GM23338 (cell line): ENCODE measurements at regions not wholly inside any gene's neighbourhood (a gene's known extent, or its start where the extent isn't known, plus 50 kb on each side); places are given as distances from the start of the nearest gene placed in this dataset.

Experiments used
- ATAC-seq: fragments of 200-7000 bp; cut with Tn5 transposase; 3 replicates; pipeline ENCODE4 v1.9.1; 2020
- DNase-seq: peaks from one replicate; pipeline ENCODE4 v3.0.0-alpha.2; 2015; ENCODE audit warnings: low spot score
- H2AFZ ChIP-seq: fragments of 200-600 bp; sonication (generic); 2 replicates; pipeline ENCODE4 v1.8.0; 2016; ENCODE audit warnings: antibody characterized with exemption, mild to moderate bottlenecking, moderate library complexity
- H3F3A ChIP-seq: fragments of 200-600 bp; sonication (generic); replicated peaks from 2 replicates; pipeline ENCODE4 v1.8.0; 2017; ENCODE audit warnings: antibody characterized with exemption, mixed run types, low read depth
- H3K27ac ChIP-seq: fragments of 200-600 bp; sonication (generic); 2 replicates; pipeline ENCODE4 v1.6.1; 2016; ENCODE audit warnings: low read depth
- H3K27me3 ChIP-seq: fragments of 200-600 bp; sonication (generic); 2 replicates; pipeline ENCODE4 v1.8.0; 2016; ENCODE audit warnings: mild to moderate bottlenecking, mixed run types, moderate library complexity; ENCODE audit not compliant: insufficient read depth
- H3K36me3 ChIP-seq: fragments of 200-600 bp; sonication (generic); 2 replicates; pipeline ENCODE4 v1.8.0; 2016; ENCODE audit warnings: mild to moderate bottlenecking; ENCODE audit not compliant: insufficient read depth
- H3K4me1 ChIP-seq: fragments of 200-600 bp; sonication (generic); 2 replicates; pipeline ENCODE4 v1.8.0; 2016; ENCODE audit warnings: mild to moderate bottlenecking, moderate library complexity; ENCODE audit not compliant: insufficient read depth
- H3K4me2 ChIP-seq: fragments of 200-600 bp; sonication (generic); 2 replicates; pipeline ENCODE4 v1.7.1; 2017; ENCODE audit warnings: mixed run types
- H3K4me3 ChIP-seq: fragments of 200-600 bp; sonication (generic); 2 replicates; pipeline ENCODE4 v1.6.1; 2016; ENCODE audit warnings: mixed run types
- H3K79me2 ChIP-seq: fragments of 200-600 bp; sonication (generic); replicated peaks from 2 replicates; pipeline ENCODE4 v1.8.0; 2017; ENCODE audit warnings: mild to moderate bottlenecking; ENCODE audit not compliant: insufficient read depth
- H3K9me2 ChIP-seq: fragments of 200-600 bp; sonication (generic); 2 replicates; pipeline ENCODE4 v1.8.0; 2017; ENCODE audit not compliant: insufficient read depth
- H4K20me1 ChIP-seq: fragments of 200-600 bp; sonication (generic); replicated peaks from 2 replicates; pipeline ENCODE4 v1.8.0; 2017; ENCODE audit warnings: mild to moderate bottlenecking; ENCODE audit not compliant: insufficient read depth
- H3K27ac Mint-ChIP-seq: 2 replicates; pipeline ENCODE4 v1.8.0; 2020; ENCODE audit warnings: inconsistent platforms, mild to moderate bottlenecking, moderate library complexity, mixed read lengths
- H3K27me3 Mint-ChIP-seq: 3 replicates; pipeline ENCODE4 v1.8.0; 2022; ENCODE audit warnings: low read depth, mild to moderate bottlenecking, moderate library complexity, mixed read lengths, inconsistent platforms; ENCODE audit not compliant: insufficient read depth, poor library complexity
- H3K36me3 Mint-ChIP-seq: 3 replicates; pipeline ENCODE4 v1.8.0; 2021; ENCODE audit warnings: low read depth, mild to moderate bottlenecking, inconsistent platforms, moderate library complexity, mixed read lengths
- H3K4me1 Mint-ChIP-seq: 3 replicates; pipeline ENCODE4 v1.8.0; 2020; ENCODE audit warnings: mild to moderate bottlenecking, inconsistent platforms, mixed read lengths
- H3K4me3 Mint-ChIP-seq: 3 replicates; pipeline ENCODE4 v1.8.0; 2021; ENCODE audit warnings: moderate library complexity, mild to moderate bottlenecking, inconsistent platforms, mixed read lengths
- H3K9me3 Mint-ChIP-seq: 3 replicates; pipeline ENCODE4 v1.8.0; 2020; ENCODE audit warnings: moderate library complexity, mild to moderate bottlenecking, inconsistent platforms, mixed read lengths
- CREB1 ChIP-seq: fragments of 250-450 bp; sonication (Bioruptor Pico); IDR thresholded peaks from 2 replicates; pipeline ENCODE4 v1.5.0; 2020; ENCODE audit warnings: low read depth, mild to moderate bottlenecking, moderate library complexity
- ETS1 ChIP-seq: IDR thresholded peaks from 2 replicates; pipeline ENCODE4 v1.6.1; 2016; ENCODE audit warnings: antibody characterized with exemption
- EZH2 ChIP-seq: fragments of 200-600 bp; sonication (generic); IDR thresholded peaks from one replicate; pipeline ENCODE4 v1.8.0; 2017; ENCODE audit warnings: antibody characterized with exemption, mild to moderate bottlenecking, low read depth; ENCODE audit not compliant: unreplicated experiment
- JUNB ChIP-seq: IDR thresholded peaks from one replicate; pipeline ENCODE4 v1.6.1; 2016; ENCODE audit warnings: antibody characterized with exemption; ENCODE audit not compliant: unreplicated experiment
- POLR2AphosphoS5 ChIP-seq: IDR thresholded peaks from 2 replicates; pipeline ENCODE4 v1.6.1; 2016; ENCODE audit warnings: antibody characterized with exemption, low read depth
- REST ChIP-seq: IDR thresholded peaks from one replicate; pipeline ENCODE4 v1.6.1; 2018; ENCODE audit warnings: antibody characterized with exemption; ENCODE audit not compliant: unreplicated experiment
- STAT1 ChIP-seq: IDR thresholded peaks from one replicate; pipeline ENCODE4 v1.6.1; 2016; ENCODE audit warnings: antibody characterized with exemption; ENCODE audit not compliant: unreplicated experiment
- ZNF331 ChIP-seq: fragments of 250-450 bp; sonication (Bioruptor Pico); IDR thresholded peaks from 2 replicates; pipeline ENCODE4 v1.5.0; 2020; ENCODE audit warnings: low read depth, mild to moderate bottlenecking, moderate library complexity
- TF ChIP-seq, protein P1 (sequence below): fragments of 250-450 bp; sonication (Bioruptor Pico); IDR thresholded peaks from 2 replicates; pipeline ENCODE4 v1.5.0; 2020; ENCODE audit warnings: mild to moderate bottlenecking, moderate library complexity

- TF ChIP-seq REST: no peak
- TF ChIP-seq STAT1: no peak
- no peak for TF ChIP-seq JUNB
- TF ChIP-seq CREB1 (CRISPR knock-in tag): no peak
Measured at GRCh38 chr12:131537267-131537958, 173.5 kb upstream of the SFSWAP start (continued).

DNA sequence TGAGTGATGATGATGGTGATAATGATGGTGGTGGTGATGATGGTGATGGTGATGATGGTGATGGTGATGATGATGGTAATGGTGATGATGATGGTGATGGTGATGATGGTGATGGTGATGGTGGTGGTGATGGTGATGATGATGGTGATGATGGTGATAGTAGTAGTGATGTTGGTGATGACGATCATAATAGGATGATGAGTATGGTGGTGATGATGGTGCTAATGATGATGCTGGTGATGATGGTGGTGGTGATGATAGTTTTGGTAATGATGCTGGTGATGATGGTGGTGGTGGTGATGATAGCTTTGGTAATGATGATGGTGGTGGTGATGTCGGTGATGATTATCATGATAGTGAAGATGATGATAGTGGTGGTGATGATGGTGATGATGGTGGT is 171.5 kb upstream of the SFSWAP start:
- TF ChIP-seq ZNF331 (CRISPR knock-in tag): no peak
- TF ChIP-seq REST: no peak
- no peak for TF ChIP-seq STAT1
- TF ChIP-seq, protein P1, sequence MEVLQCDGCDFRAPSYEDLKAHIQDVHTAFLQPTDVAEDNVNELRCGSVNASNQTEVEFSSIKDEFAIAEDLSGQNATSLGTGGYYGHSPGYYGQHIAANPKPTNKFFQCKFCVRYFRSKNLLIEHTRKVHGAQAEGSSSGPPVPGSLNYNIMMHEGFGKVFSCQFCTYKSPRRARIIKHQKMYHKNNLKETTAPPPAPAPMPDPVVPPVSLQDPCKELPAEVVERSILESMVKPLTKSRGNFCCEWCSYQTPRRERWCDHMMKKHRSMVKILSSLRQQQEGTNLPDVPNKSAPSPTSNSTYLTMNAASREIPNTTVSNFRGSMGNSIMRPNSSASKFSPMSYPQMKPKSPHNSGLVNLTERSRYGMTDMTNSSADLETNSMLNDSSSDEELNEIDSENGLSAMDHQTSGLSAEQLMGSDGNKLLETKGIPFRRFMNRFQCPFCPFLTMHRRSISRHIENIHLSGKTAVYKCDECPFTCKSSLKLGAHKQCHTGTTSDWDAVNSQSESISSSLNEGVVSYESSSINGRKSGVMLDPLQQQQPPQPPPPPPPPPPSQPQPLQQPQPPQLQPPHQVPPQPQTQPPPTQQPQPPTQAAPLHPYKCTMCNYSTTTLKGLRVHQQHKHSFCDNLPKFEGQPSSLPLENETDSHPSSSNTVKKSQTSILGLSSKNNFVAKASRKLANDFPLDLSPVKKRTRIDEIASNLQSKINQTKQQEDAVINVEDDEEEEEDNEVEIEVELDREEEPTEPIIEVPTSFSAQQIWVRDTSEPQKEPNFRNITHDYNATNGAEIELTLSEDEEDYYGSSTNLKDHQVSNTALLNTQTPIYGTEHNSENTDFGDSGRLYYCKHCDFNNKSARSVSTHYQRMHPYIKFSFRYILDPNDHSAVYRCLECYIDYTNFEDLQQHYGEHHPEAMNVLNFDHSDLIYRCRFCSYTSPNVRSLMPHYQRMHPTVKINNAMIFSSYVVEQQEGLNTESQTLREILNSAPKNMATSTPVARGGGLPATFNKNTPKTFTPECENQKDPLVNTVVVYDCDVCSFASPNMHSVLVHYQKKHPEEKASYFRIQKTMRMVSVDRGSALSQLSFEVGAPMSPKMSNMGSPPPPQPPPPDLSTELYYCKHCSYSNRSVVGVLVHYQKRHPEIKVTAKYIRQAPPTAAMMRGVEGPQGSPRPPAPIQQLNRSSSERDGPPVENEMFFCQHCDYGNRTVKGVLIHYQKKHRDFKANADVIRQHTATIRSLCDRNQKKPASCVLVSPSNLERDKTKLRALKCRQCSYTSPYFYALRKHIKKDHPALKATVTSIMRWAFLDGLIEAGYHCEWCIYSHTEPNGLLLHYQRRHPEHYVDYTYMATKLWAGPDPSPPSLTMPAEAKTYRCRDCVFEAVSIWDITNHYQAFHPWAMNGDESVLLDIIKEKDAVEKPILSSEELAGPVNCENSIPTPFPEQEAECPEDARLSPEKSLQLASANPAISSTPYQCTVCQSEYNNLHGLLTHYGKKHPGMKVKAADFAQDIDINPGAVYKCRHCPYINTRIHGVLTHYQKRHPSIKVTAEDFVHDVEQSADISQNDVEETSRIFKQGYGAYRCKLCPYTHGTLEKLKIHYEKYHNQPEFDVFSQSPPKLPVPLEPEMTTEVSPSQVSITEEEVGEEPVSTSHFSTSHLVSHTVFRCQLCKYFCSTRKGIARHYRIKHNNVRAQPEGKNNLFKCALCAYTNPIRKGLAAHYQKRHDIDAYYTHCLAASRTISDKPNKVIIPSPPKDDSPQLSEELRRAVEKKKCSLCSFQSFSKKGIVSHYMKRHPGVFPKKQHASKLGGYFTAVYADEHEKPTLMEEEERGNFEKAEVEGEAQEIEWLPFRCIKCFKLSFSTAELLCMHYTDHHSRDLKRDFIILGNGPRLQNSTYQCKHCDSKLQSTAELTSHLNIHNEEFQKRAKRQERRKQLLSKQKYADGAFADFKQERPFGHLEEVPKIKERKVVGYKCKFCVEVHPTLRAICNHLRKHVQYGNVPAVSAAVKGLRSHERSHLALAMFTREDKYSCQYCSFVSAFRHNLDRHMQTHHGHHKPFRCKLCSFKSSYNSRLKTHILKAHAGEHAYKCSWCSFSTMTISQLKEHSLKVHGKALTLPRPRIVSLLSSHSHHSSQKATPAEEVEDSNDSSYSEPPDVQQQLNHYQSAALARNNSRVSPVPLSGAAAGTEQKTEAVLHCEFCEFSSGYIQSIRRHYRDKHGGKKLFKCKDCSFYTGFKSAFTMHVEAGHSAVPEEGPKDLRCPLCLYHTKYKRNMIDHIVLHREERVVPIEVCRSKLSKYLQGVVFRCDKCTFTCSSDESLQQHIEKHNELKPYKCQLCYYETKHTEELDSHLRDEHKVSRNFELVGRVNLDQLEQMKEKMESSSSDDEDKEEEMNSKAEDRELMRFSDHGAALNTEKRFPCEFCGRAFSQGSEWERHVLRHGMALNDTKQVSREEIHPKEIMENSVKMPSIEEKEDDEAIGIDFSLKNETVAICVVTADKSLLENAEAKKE: no peak
- no peak for TF ChIP-seq ETS1
- no peak for TF ChIP-seq EZH2
- TF ChIP-seq CREB1 (CRISPR knock-in tag): no peak
- no peak for TF ChIP-seq POLR2AphosphoS5
- no peaks in the 10 kb centered on the region for H3K27me3 ChIP-seq
- H3K4me2 ChIP-seq: no peak overlapping the region
- no peaks in the 10 kb centered on the region for H3F3A ChIP-seq
- no peak overlapping the region for H3K4me3 ChIP-seq
- H3K27ac Mint-ChIP-seq: no peak overlapping the region
- no peaks in the 10 kb centered on the region for H4K20me1 ChIP-seq
- DNase-seq: no peak
- H3K4me3 Mint-ChIP-seq: no peak overlapping the region
- peaks cover 3% of the 10 kb centered on the region; the same call in 1 of the 2 replicates for H3K9me2 ChIP-seq
- no peaks in the 10 kb centered on the region for H3K36me3 ChIP-seq
- ATAC-seq: no peak
- no peaks in the 10 kb centered on the region; the same call in 2 of the 3 replicates for H3K36me3 Mint-ChIP-seq
- peaks cover 5% of the 10 kb centered on the region; the same call in 2 of the 3 replicates for H3K9me3 Mint-ChIP-seq
- H3K27ac ChIP-seq: no peak overlapping the region
- no peaks in the 10 kb centered on the region for H3K79me2 ChIP-seq
- no peaks in the 10 kb centered on the region; the same call in 2 of the 3 replicates for H3K4me1 Mint-ChIP-seq
- H3K4me1 ChIP-seq: no peaks in the 10 kb centered on the region
- H3K27me3 Mint-ChIP-seq: no peaks in the 10 kb centered on the region
- no peak overlapping the region for H2AFZ ChIP-seq
